Fibroblast of villous mesenchyme (primary cell): ENCODE measurements at regions not wholly inside any gene's neighbourhood (a gene's known extent, or its start where the extent isn't known, plus 50 kb on each side); places are given as distances from the start of the nearest gene placed in this dataset.

Source experiments
- DNase-seq: peaks from one replicate; pipeline ENCODE4 v3.0.0-alpha.2; 2010; ENCODE audit warnings: low read depth
- H3K4me3 ChIP-seq: 2 replicates; pipeline ENCODE4 v1.5.1; 2011; ENCODE audit warnings: low read depth, mild to moderate bottlenecking, low read length
- CTCF ChIP-seq: IDR thresholded peaks from 2 replicates; pipeline ENCODE4 v1.5.1; 2012; ENCODE audit warnings: low read depth, mild to moderate bottlenecking, low read length; ENCODE audit not compliant: insufficient read depth

- TF ChIP-seq CTCF = no peak
- no peak for DNase-seq
- H3K4me3 ChIP-seq = no peak overlapping the region
Measured at GRCh38 chr17:55652114-55652823, 70.4 kb downstream of the TMEM100 start.

- no peak overlapping the region for H3K4me3 ChIP-seq
- no peak for DNase-seq
- TF ChIP-seq CTCF = no peak
Measured at GRCh38 chr17:55649957-55650597, 72.6 kb downstream of the TMEM100 start.

- no peak overlapping the region for H3K4me3 ChIP-seq
- TF ChIP-seq CTCF = no peak
- DNase-seq = no peak
Measured at GRCh38 chr17:55648086-55648485, 74.6 kb downstream of the TMEM100 start.

GRCh38 chr17:55645361-55645760, 77.3 kb downstream of the TMEM100 start:
- no peak for TF ChIP-seq CTCF
- no peak for DNase-seq
- H3K4me3 ChIP-seq = no peak overlapping the region

- no peak for TF ChIP-seq CTCF
- H3K4me3 ChIP-seq = no peak overlapping the region
- DNase-seq = no peak
Measured at GRCh38 chr17:55644346-55644745, 78.3 kb downstream of the TMEM100 start.

- no peak for TF ChIP-seq CTCF
- H3K4me3 ChIP-seq = no peak overlapping the region
- no peak for DNase-seq
Measured at GRCh38 chr17:55642741-55643140, 79.9 kb downstream of the TMEM100 start.
